Fibroblast of lung (primary cell): ENCODE measurements at regions not wholly inside any gene's neighbourhood (a gene's known extent, or its start where the extent isn't known, plus 50 kb on each side); places are given as distances from the start of the nearest gene placed in this dataset.

Experiments
- EZH2 ChIP-seq: IDR thresholded peaks from 2 replicates; pipeline ENCODE4 v1.5.1; 2012; ENCODE audit warnings: low read length, control low read depth, mild to moderate bottlenecking; ENCODE audit errors: missing control alignments
- TF ChIP-seq, protein P1 (sequence below), 2 donors: IDR thresholded peaks in 1 of 2; conservative IDR thresholded peaks in 1 of 2; 1 replicate in 1 of 2; 2 replicates in 1 of 2; pipeline ENCODE4 v1.5.1; 2011 to 2012; ENCODE audit warnings: low read length in 2 of 2, control low read depth in 1 of 2, inconsistent platforms in 1 of 2, low read depth in 1 of 2, mild to moderate bottlenecking in 1 of 2

DNA sequence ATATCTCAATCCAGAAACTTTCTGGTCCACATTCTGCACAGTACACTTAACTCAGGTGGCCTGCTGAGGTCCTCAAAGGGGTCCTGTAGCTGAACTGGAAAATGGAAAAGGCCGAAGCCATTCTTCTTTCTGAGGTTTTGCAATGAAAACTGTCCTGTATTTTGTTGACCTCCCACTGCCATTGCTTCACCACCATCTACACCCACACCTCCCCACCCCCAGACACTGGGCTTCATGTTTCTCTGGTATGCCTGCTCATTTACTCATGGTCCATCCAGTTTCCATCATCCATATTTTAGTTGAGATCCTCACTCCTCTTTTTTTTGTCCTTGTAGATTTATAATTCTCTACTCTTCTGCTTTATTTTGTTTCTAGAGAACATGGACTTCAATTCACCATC, 115.7 kb upstream of the SLC24A5 start:
- TF ChIP-seq, protein P1, sequence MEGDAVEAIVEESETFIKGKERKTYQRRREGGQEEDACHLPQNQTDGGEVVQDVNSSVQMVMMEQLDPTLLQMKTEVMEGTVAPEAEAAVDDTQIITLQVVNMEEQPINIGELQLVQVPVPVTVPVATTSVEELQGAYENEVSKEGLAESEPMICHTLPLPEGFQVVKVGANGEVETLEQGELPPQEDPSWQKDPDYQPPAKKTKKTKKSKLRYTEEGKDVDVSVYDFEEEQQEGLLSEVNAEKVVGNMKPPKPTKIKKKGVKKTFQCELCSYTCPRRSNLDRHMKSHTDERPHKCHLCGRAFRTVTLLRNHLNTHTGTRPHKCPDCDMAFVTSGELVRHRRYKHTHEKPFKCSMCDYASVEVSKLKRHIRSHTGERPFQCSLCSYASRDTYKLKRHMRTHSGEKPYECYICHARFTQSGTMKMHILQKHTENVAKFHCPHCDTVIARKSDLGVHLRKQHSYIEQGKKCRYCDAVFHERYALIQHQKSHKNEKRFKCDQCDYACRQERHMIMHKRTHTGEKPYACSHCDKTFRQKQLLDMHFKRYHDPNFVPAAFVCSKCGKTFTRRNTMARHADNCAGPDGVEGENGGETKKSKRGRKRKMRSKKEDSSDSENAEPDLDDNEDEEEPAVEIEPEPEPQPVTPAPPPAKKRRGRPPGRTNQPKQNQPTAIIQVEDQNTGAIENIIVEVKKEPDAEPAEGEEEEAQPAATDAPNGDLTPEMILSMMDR (conservative IDR thresholded peaks at IDR 0.05 in 1 of 2, IDR thresholded peaks at IDR 0.05 in 1 of 2; ENCODE audit: low read depth in 1 of 2, low read length in 2 of 2), result no peak
- TF ChIP-seq EZH2, result no peak
